ENCODE measurements at regions not wholly inside any gene's neighbourhood (a gene's known extent, or its start where the extent isn't known, plus 50 kb on each side); places are given as distances from the start of the nearest gene placed in this dataset.

DNA sequence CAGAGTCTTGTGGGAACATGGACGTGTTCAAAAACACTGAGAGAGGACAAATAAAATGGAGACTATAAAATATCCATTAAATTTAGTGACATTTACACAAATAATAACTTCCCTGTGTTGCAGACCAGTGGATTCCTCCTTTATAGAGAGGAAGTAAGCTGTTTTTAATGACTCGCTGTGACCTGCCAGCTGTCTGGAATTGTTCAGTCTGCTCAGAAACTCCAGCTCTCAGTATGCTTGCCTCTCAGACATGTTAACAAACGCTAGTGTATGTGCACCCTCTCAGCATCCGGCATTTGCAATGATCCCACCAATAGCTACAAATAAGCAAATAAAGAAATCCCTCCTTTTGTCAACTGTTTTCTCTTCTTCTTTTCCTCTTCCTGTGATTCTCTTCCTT is 158.0 kb upstream of the TCF21 start:
- TF ChIP-seq, protein P1, sequence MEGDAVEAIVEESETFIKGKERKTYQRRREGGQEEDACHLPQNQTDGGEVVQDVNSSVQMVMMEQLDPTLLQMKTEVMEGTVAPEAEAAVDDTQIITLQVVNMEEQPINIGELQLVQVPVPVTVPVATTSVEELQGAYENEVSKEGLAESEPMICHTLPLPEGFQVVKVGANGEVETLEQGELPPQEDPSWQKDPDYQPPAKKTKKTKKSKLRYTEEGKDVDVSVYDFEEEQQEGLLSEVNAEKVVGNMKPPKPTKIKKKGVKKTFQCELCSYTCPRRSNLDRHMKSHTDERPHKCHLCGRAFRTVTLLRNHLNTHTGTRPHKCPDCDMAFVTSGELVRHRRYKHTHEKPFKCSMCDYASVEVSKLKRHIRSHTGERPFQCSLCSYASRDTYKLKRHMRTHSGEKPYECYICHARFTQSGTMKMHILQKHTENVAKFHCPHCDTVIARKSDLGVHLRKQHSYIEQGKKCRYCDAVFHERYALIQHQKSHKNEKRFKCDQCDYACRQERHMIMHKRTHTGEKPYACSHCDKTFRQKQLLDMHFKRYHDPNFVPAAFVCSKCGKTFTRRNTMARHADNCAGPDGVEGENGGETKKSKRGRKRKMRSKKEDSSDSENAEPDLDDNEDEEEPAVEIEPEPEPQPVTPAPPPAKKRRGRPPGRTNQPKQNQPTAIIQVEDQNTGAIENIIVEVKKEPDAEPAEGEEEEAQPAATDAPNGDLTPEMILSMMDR (IDR thresholded peaks at IDR 0.05; ENCODE audit: insufficient read depth, low read depth, low read length) = no peak
- no peak for TF ChIP-seq EZH2 (IDR thresholded peaks at IDR 0.05; ENCODE audit: insufficient read depth, low read length)
